ENCODE measurements at regions not wholly inside any gene's neighbourhood (a gene's known extent, or its start where the extent isn't known, plus 50 kb on each side); places are given as distances from the start of the nearest gene placed in this dataset.

DNA sequence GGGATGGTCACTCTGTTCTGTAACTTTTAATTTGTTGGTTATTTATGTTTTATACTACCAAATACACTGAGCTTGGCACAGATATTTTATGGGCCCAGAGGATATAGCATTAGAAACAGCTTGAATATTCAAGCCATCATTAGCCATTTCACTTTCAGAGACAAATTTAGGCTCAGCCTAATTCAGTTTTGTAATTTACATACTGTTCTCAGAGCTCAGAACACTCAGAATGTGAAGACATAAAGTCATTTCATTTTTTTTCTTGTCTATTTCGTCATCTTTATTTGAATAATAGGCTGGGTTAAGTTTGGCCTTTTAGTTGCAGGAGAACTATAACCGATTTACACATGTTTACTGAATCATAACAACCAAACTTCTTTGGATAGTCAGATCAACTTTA, 361.7 kb downstream of the SNAPC1 start:
- no peak overlapping the region for H2AK5ac ChIP-seq (ENCODE audit: insufficient read length, low read length)
- no peaks in the 10 kb centered on the region for H3K4me1 ChIP-seq (ENCODE audit: insufficient read depth, low read length)
- no peak overlapping the region for H3K4me2 ChIP-seq (ENCODE audit: insufficient read depth, insufficient read length, low read length)
- H3K27ac ChIP-seq (ENCODE audit: insufficient read length, low read depth, low read length), result no peak overlapping the region
- H3K23me2 ChIP-seq (ENCODE audit: insufficient read length, low read depth, low read length, poor library complexity, severe bottlenecking), result no peaks in the 10 kb centered on the region
- no peak for TF ChIP-seq CTCF (conservative IDR thresholded peaks at IDR 0.05)
- H2BK20ac ChIP-seq (ENCODE audit: low read depth, low read length, poor library complexity, severe bottlenecking), result no peak overlapping the region
- no peak overlapping the region for H3T11ph ChIP-seq (ENCODE audit: low read length)
- H4K5ac ChIP-seq (ENCODE audit: insufficient read length, low read depth, low read length), result no peak overlapping the region
- no peak overlapping the region for H4K91ac ChIP-seq (ENCODE audit: insufficient read length, low read depth, low read length)
- H3K9me3 ChIP-seq (ENCODE audit: control insufficient read depth, low read depth, low read length), result no peaks in the 10 kb centered on the region
- H2AFZ ChIP-seq (ENCODE audit: low read length), result no peak overlapping the region
- Mint-ChIP-seq H3K9me3 (no peaks in the 10 kb centered on the region), H3K27me3 (ENCODE audit: low read depth) (peaks cover 36% of the 10 kb centered on the region), H3K4me1 (peaks cover 6 to 11% of the 10 kb centered on the region in 2 experiments), H3K4me3 (no peak overlapping the region), H3K36me3 (ENCODE audit: insufficient read depth in 1 of 3, low read depth in 3 of 3) (no peaks in the 10 kb centered on the region), H3K27ac (no peak overlapping the region)
- H4K8ac ChIP-seq (replicated peaks; ENCODE audit: insufficient read length, low read depth, low read length), result no peak overlapping the region
- no peak overlapping the region for H2BK5ac ChIP-seq (ENCODE audit: insufficient read length, low read length)
- no peak overlapping the region for H3K14ac ChIP-seq (ENCODE audit: insufficient read depth, low read length)
- H3K79me2 ChIP-seq (ENCODE audit: insufficient read depth, low read length), result no peaks in the 10 kb centered on the region
- H2BK12ac ChIP-seq (ENCODE audit: insufficient read length, low read depth, low read length), result no peak overlapping the region
- H4K20me1 ChIP-seq (ENCODE audit: control insufficient read depth, insufficient read depth, insufficient read length), result no peaks in the 10 kb centered on the region
- H3K23ac ChIP-seq (ENCODE audit: insufficient read length, low read depth, low read length), result no peak overlapping the region
- no peak overlapping the region for H2BK15ac ChIP-seq (ENCODE audit: low read depth, low read length)
- no peak overlapping the region for H3K18ac ChIP-seq (ENCODE audit: insufficient read length, low read depth, low read length)
- no peaks in the 10 kb centered on the region for H3K79me1 ChIP-seq (ENCODE audit: insufficient read depth, low read depth, low read length, poor library complexity, severe bottlenecking)
- H3K56ac ChIP-seq (ENCODE audit: insufficient read length, low read depth, low read length), result no peak overlapping the region
- H3K4ac ChIP-seq (ENCODE audit: low read depth, low read length), result no peak overlapping the region
- H2BK120ac ChIP-seq (ENCODE audit: low read depth, low read length, poor library complexity, severe bottlenecking), result no peak overlapping the region
- WGBS (ENCODE audit: extremely low coverage, insufficient read length, low lambda C conversion rate), result no CpG with 5 or more reads among the region's 2 CpGs
- no peak for DNase-seq
- no peaks in the 10 kb centered on the region; the same call in 1 of the 2 replicates for H3K27me3 ChIP-seq (ENCODE audit: insufficient read depth, low read length)
- H3K9ac ChIP-seq (ENCODE audit: extremely low read depth, insufficient read length, low read length), result no peak overlapping the region

All from H9 (cell line).